GM12874 (cell line): ENCODE measurements at regions not wholly inside any gene's neighbourhood (a gene's known extent, or its start where the extent isn't known, plus 50 kb on each side); places are given as distances from the start of the nearest gene placed in this dataset.

Source experiments
- TF ChIP-seq, protein P1 (sequence below): IDR thresholded peaks from 2 replicates; pipeline ENCODE4 v1.5.1; 2011; ENCODE audit warnings: low read depth, mild to moderate bottlenecking, control low read depth, low read length, moderate library complexity; ENCODE audit not compliant: insufficient read depth

DNA sequence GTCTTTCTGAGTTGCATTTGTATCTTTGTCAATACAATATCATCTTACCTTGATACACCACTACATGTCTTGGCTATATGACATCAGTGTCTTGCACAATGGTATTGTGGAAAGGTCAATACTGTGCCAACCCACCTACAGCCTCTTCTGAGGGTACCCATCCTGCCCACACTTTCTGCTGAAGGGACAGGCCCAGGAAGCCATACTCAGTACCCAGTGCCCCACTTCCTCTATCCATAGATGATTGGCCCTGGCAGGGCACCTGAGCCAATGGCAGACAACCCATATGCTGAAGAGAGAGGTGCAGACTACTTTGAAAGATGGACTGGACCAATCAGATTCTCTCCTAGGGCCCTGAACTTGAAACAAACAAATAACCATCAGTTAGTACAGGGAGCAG, 152.0 kb upstream of the ADO start:
- TF ChIP-seq, protein P1, sequence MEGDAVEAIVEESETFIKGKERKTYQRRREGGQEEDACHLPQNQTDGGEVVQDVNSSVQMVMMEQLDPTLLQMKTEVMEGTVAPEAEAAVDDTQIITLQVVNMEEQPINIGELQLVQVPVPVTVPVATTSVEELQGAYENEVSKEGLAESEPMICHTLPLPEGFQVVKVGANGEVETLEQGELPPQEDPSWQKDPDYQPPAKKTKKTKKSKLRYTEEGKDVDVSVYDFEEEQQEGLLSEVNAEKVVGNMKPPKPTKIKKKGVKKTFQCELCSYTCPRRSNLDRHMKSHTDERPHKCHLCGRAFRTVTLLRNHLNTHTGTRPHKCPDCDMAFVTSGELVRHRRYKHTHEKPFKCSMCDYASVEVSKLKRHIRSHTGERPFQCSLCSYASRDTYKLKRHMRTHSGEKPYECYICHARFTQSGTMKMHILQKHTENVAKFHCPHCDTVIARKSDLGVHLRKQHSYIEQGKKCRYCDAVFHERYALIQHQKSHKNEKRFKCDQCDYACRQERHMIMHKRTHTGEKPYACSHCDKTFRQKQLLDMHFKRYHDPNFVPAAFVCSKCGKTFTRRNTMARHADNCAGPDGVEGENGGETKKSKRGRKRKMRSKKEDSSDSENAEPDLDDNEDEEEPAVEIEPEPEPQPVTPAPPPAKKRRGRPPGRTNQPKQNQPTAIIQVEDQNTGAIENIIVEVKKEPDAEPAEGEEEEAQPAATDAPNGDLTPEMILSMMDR: no peak

DNA sequence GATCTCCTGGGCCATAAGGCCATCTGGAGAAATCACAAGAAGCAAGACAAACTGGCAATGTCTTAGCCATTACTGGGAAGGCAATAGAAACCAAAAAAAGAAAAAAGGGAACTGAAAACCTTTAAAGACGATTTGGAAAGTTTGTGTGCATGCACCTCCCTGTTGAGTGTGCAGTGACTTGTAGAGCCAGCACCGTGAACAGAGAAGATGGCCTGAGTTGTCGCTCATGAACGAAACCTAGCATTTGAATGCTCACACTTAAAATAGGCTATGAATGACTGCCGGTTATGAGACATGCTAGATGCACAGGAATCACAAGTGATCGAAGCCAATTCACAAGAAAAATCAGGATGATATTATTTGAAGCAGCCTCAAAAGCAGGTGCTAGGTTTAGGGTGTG, 151.3 kb upstream of the ADO start:
- TF ChIP-seq, protein P1: no peak

DNA sequence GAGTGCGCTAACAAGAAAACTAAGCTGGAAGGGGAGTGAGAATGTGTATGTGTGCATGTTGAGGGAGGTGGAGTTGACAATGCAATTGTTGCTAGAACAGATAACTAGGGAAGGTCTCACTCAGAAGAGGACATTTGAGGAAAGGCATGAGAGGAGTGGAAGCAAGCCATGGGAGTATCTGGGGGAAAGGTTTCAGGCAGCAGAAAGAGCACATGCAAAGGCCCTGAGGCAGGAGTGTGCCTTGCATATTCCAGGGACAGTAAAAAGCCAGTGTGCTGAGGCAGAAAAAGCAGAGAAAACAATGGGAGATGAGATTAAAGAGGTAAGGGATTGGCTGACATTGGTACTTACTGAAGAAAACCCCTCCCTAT, 149.6 kb upstream of the ADO start:
- TF ChIP-seq, protein P1: no peak

DNA sequence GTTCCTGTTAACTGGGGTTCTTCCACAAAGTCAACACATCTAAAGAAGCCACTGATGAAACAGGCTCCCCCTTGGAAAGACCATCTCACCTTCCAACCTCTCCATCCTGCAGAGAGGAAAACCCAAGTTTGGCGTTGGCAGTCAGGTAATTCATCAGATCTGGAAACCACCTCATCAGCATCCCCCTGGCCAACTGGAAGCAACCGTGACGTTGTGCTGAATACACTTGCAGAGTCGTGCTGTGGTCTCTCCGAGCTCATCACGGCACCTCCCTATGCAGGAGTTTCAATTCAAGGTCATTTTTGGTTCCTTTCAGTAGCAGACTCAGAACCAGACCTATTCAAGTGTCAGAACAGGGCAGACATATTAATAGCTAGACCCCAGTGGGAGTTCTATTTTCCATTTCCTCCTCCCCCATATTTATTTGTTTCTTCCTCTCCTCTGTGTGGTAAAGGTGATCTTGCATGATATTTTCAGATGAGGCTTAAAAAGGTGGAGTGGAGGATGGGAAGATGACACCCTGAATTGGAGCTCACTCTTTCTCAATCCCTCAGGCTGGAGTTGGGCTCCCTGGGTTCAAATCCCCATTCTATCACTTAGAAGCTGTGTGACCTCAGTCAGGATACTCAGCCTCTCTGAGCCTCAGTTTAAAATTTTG, 149.1 kb upstream of the ADO start:
- TF ChIP-seq, protein P1: no peak

DNA sequence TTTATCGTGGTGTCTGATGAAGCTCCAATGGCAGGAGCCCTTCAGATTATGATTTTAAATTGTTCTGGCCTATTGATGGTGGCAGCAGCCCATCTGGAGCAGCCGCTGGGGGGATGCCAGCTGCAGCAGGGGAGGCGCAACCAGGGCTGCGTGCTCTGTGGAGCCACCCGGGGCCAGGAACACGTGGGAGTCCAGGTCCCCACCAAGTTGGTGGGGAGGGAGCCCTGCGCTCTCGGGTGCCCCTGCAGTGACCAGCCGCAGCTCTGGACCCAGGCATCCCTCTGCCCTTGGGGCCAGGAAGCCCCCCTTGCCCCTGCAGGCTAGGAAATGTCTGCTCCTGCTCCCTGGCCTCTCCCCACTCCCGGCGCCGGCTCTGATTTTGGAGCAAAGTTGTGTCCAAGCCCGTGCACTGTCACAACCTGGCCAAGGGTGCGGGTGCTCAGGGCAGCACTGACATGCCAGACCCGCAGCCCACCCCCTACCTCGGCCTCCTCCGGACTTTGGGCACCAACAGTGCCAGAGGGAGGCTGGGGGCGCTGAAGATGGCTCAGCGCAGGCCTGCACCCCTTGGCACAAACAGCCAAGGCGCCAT, 147.2 kb upstream of the ADO start:
- TF ChIP-seq, protein P1: no peak

DNA sequence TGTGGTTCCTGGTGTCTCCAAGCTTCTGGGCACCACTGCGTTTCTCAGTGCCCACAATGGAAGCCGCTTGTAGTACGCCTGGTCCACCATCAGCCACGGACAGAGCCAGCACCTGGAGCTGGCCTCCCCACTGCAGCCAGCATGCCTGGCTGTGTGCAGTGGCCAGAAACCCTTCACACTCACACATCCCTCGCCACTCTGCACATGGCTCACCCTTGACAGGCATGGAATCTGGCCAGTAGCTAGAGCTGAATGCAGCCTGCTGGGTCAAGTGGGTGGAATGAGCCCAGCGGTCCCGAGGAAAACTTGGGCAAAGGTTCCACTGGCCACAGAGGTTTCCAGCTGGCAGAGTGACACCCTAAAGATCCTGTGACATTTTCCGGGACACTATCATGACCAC, 146.0 kb upstream of the ADO start:
- TF ChIP-seq, protein P1: no peak

DNA sequence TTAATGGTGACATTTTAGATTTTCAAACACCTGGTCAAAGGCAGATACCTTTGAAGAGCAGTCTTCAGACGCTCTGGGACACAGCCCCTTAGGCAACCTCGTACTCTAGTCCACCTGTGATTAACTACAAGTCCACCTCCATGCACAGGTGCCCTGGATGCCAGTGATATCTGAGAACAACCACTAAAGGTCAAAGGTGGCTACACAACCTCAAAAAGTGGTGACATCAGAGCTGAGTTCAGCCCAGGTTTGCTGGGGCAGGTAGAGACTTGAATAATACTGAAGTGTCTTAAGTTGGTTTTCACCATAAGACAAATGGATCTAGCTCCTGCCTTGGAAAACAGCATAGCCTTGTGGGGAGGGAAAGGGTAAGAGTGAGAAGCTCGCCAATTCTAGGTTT, 143.4 kb upstream of the ADO start:
- TF ChIP-seq, protein P1: no peak
